ENCODE measurements at regions not wholly inside any gene's neighbourhood (a gene's known extent, or its start where the extent isn't known, plus 50 kb on each side); places are given as distances from the start of the nearest gene placed in this dataset.
A peak's percentile ranks its signal among the peaks of the same experiment; 100 is the strongest.
"Not testable (repeated sequence)": the region's sequence is repeated elsewhere in the genome, so short reads cannot be mapped to it uniquely, and the experiment has no call there.

DNA sequence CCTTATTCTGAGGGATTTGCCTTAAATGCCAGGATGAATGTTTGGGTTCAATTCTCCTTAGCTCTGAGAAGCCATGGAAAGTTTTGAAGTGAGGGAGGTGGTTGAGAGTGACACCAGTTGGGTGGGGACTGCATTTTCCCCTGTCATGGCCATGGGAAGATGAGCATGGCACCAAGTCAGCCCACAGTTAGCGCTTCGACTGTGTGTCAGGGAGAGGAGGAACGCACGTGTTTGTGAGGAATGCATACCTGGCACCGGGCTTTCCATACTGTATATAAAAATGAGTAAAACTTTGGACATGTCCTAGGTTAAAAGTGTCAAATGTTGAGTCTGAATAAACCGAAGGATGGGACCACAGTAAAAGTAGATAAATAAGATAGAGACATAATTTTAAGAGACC is 187.5 kb upstream of the KL start:
- ATAC-seq: no peak
- DNase-seq: no peak
- intact Hi-C loops (cut with DNase I): no loop called here

GRCh38 chr13:32829269-32829668 is 187.0 kb upstream of the KL start:
- ATAC-seq (no peak), DNase-seq (no peak)
- intact Hi-C loops (cut with DNase I): no loop called here

GRCh38 chr13:32829676-32830335 is 186.4 kb upstream of the KL start:
- no peak for ATAC-seq
- no peak for DNase-seq
- intact Hi-C loops (cut with DNase I): no loop called here

GRCh38 chr13:32830336-32831031 is 185.7 kb upstream of the KL start:
- ATAC-seq: no peak
- no peak for DNase-seq
- intact Hi-C loops (cut with DNase I): no loop called here

GRCh38 chr13:32837307-32837972 is 178.8 kb upstream of the KL start:
- intact Hi-C loops (cut with DNase I): no loop called here
- ATAC-seq: no peak
- DNase-seq: no peak

GRCh38 chr13:32837973-32838927 is 178.0 kb upstream of the KL start:
- DNase-seq: no peak
- no peak for ATAC-seq
- intact Hi-C loops (cut with DNase I): no loop called here

- ATAC-seq (peak; percentile 55 to 59), DNase-seq (no peak)
- intact Hi-C loops (cut with DNase I): no loop called here
Observed at GRCh38 chr13:32838945-32839344, 177.3 kb upstream of the KL start.

- no peak for ATAC-seq
- intact Hi-C loops (cut with DNase I): no loop called here
- DNase-seq: no peak
Observed at GRCh38 chr13:32840113-32840512, 176.1 kb upstream of the KL start.

- intact Hi-C loops (cut with DNase I): no loop called here
- DNase-seq (no peak), ATAC-seq (peak; percentile 26 to 59)
Observed at GRCh38 chr13:32840989-32841713, 175.1 kb upstream of the KL start.

GRCh38 chr13:32845952-32846950 is 170.0 kb upstream of the KL start:
- no peak for ATAC-seq
- no peak for DNase-seq
- intact Hi-C loops (cut with DNase I): no loop called here

DNA sequence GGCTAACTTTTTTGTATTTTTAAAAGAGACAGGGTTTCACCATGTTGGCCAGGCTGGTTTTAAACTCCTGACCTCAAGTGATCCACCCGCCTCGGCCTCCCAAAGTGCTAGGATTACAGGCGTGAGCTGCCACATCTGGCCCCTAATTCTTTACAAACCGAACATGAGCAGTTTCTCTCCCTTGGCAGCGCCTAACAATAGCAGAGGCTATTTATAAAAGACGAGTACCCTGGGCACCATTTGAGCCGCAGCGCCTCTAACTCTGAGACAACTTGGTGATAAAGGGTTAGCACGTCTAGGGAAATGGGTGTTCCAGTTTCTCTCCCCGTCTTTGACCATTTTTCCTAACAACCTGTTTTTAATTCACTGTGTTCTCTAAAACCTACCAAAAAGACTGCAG is 168.2 kb upstream of the KL start:
- DNase-seq; intact Hi-C loops (cut with DNase I): not testable (repeated sequence)

GRCh38 chr13:32849369-32849768 is 166.9 kb upstream of the KL start:
- ATAC-seq (no peak), DNase-seq (no peak)
- intact Hi-C loops (cut with DNase I): no loop called here

More for the DNA sequence above, 168.2 kb upstream of the KL start:
- peak; percentile 61 to 67 for ATAC-seq

DNA sequence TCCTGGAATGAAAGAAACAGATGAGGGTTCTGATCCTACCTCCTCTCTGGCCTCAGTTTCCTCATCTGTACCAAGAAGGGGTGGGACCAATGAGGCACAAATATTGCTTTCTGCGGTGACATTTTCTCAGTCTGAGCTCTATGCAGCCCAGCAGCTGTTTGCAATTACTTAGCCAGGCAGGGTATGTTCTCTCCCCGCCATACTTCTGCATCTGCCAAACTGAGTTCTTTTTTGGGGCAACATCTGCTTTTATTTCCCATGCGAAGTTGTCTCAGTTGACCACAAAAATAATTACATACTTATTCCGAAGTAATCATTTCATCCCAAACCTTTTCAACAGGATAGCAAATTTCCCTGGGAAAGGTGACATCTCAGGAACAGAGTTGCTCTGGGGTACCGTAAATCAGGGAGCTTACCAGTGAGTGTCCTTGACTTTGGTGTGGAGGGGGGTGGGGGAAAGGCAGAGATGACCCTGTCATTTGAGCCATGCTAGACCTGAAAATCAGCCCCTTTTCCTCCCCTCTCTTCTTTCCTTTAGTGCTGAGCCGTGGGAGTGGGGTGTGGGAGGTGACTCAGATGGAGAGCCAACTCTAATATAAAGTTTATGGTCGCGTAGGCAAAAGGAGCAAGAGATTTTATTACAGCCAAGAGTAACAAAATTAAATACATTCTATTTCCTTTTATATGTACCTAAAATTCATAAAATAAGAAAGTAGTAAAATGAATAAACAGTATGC is 165.7 kb upstream of the KL start:
- ATAC-seq (peak in 1 of 2 donors; percentile 47), DNase-seq (no peak)
- intact Hi-C loops (cut with DNase I): no loop called here

GRCh38 chr13:32851083-32852069 is 164.8 kb upstream of the KL start:
- intact Hi-C loops (cut with DNase I): no loop called here
- no peak for DNase-seq
- ATAC-seq: no peak

DNA sequence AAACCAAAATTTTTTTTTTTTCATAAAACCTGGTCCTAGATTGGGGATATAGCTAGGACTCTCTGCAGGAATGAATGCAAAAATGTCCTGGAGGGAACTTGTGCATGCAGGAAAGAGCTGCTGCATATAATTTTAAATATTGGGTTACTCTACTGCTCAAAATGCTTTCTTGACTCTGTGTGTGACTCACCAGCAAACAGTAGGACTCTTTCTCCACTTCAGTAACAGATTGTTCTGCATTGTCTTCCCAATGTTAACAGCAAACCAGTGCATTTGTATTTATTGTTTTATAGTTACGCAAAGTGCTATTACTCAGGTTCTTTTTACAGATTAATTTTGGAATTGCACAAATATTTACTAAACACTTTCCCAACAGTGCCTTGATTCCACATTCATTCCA is 163.7 kb upstream of the KL start:
- no peak for DNase-seq
- intact Hi-C loops (cut with DNase I): no loop called here
- no peak for ATAC-seq

- intact Hi-C loops (cut with DNase I): no loop called here
- ATAC-seq: no peak
- DNase-seq: no peak
Observed at GRCh38 chr13:32857077-32857476, 159.1 kb upstream of the KL start.

Measured in left cardiac atrium (tissue), 4 donors.